Stomach (tissue), 8 donors: ENCODE measurements at regions not wholly inside any gene's neighbourhood (a gene's known extent, or its start where the extent isn't known, plus 50 kb on each side); places are given as distances from the start of the nearest gene placed in this dataset.

Experiments used
- DNase-seq, 2 donors: peaks; one replicate each; pipeline versions ENCODE4 v3.0.0 to v3.0.0-alpha.2; 2013 to 2019
- H3K27ac ChIP-seq, 5 donors: fragments of 200-600 bp in 4 of 5; sonication (generic) in 4 of 5; one replicate each; pipeline ENCODE4 v1.5.1; 2013 to 2019; ENCODE audit warnings: mild to moderate bottlenecking in 1 of 5, moderate library complexity in 1 of 5
- H3K27me3 ChIP-seq, 3 donors: fragments of 200-600 bp; sonication (generic); one replicate each; pipeline ENCODE4 v1.5.1; 2017 to 2019; ENCODE audit warnings: mixed run types in 1 of 3
- H3K36me3 ChIP-seq, 4 donors: fragments of 200-600 bp; sonication (generic); 1 replicate in 3 of 4; 2 replicates in 1 of 4; pipeline ENCODE4 v1.5.1; 2016 to 2019
- H3K4me1 ChIP-seq, 4 donors: fragments of 200-600 bp; sonication (generic); one replicate each; pipeline ENCODE4 v1.5.1; 2016 to 2019
- H3K4me3 ChIP-seq, 4 donors: fragments of 200-600 bp; sonication (generic) in 3 of 4; one replicate each; pipeline ENCODE4 v1.5.1; 2016 to 2019; ENCODE audit warnings: mild to moderate bottlenecking in 1 of 4
- H3K9me3 ChIP-seq, 4 donors: fragments of 200-600 bp; sonication (generic); one replicate each; pipeline ENCODE4 v1.5.1; 2016 to 2019
- EP300 ChIP-seq: sonication (generic); formaldehyde crosslinking; IDR thresholded peaks from one replicate; pipeline ENCODE4 v1.6.1; 2017; ENCODE audit warnings: antibody characterized with exemption
- POLR2A ChIP-seq, 4 donors: fragments of 450-650 bp; IDR thresholded peaks; one replicate each; pipeline ENCODE4 v1.6.1; 2016; ENCODE audit warnings: antibody characterized with exemption in 4 of 4, control low read depth in 2 of 4, mild to moderate bottlenecking in 1 of 4, moderate library complexity in 1 of 4
- POLR2AphosphoS5 ChIP-seq, 3 donors: sonication (generic); formaldehyde crosslinking; IDR thresholded peaks; one replicate each; pipeline ENCODE4 v1.6.1; 2016; ENCODE audit warnings: antibody characterized with exemption in 3 of 3
- WGBS, 5 donors: extraction: QIAGEN DNeasy Blood & Tissue Kit in 3 of 5; methylation state at CpG; one replicate each; pipeline versions ENCODE4 v1.1.5 to v1.1.7; 2013 to 2018; 5-methylcytosine and 5-hydroxymethylcytosine counted together
- intact Hi-C: fragments of 100-400 bp; cut with DNase I; formaldehyde crosslinking; loops from one replicate; pipeline ENCODE4 v1.15.1; 2023; ENCODE audit warnings: low total_unique reads
- TF ChIP-seq, protein P1 (sequence below), 7 experiments: fragments of 450-650 bp in 4 of 7; fragments of 200-600 bp in 3 of 7; sonication (generic) in 3 of 7; IDR thresholded peaks; one replicate each; pipeline ENCODE4 v1.5.1; 2016 to 2019; ENCODE audit warnings: antibody characterized with exemption in 7 of 7, control low read depth in 2 of 7, mild to moderate bottlenecking in 1 of 7
- donor health status: healthy with polysubstance abuse.
- donor health status: Bipolar disorder and iron deficiency.
- donor health status: healthy.

DNA sequence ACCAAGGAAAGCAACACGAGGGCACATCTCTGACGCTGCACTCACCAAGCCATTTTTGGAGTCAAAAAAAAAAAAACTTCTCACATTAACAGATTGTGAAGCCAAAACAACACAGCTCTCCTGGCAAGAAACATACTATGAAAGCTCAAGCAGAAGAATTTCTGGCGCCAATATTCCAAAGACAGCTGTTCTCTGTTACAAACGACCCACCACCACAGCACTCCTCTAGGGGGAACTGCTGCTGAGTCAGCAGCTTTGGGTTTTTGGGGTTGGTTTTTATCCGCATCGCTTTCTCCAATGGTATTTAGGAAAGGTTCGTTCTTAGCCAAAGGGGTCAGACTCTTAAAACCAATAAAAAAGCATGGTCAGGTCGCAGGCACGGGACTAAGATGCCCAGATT is 379.4 kb downstream of the RPS29 start:
- WGBS, 5 donors = 64 to 71% (median 69%) methylated on average over 9 of the region's 9 CpGs
- no peaks in the 10 kb centered on the region for H3K9me3 ChIP-seq
- H3K36me3 ChIP-seq = no peaks in the 10 kb centered on the region
- H3K27me3 ChIP-seq = no peaks in the 10 kb centered on the region
- intact Hi-C loops = no loop called here
- TF ChIP-seq EP300 (no peak), POLR2AphosphoS5 (IDR thresholded peaks at IDR 0.05) (no peak)
- H3K27ac ChIP-seq = no peak overlapping the region
- H3K4me1 ChIP-seq = no peaks in the 10 kb centered on the region
- H3K4me3 ChIP-seq = no peak overlapping the region
- DNase-seq = peak in 1 of 2 donors; percentile 74

DNA sequence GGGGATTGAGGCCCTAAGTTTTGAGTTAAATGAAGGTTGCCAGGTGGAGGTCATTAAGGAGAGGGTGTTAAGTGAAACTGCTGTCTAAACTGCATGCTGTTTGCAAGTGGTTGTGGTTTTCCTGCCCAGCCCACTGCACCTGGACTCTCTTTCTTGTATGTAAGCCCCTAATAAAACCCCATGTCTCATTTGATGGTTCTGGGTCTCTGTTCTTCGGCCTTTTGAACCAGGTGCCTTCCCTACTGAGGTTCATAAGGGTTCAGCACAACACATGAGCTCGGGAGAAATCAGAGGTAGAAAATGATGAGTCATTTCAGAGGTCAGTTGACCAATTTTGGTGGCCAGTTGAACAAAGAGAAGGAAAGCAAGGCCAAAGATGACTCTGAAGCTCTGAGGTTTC is 382.5 kb downstream of the RPS29 start:
- WGBS, 5 donors = 55 to 84% (median 68%) methylated on average over 2 of the region's 2 CpGs
- H3K9me3 ChIP-seq = no peaks in the 10 kb centered on the region
- no peak overlapping the region for H3K4me3 ChIP-seq
- H3K27ac ChIP-seq = no peak overlapping the region
- H3K4me1 ChIP-seq = no peaks in the 10 kb centered on the region
- H3K27me3 ChIP-seq = no peaks in the 10 kb centered on the region
- intact Hi-C loops = no loop called here
- TF ChIP-seq POLR2AphosphoS5 (IDR thresholded peaks at IDR 0.05) (no peak), POLR2A (IDR thresholded peaks at IDR 0.05) (no peak), EP300 (no peak)
- TF ChIP-seq, protein P1, sequence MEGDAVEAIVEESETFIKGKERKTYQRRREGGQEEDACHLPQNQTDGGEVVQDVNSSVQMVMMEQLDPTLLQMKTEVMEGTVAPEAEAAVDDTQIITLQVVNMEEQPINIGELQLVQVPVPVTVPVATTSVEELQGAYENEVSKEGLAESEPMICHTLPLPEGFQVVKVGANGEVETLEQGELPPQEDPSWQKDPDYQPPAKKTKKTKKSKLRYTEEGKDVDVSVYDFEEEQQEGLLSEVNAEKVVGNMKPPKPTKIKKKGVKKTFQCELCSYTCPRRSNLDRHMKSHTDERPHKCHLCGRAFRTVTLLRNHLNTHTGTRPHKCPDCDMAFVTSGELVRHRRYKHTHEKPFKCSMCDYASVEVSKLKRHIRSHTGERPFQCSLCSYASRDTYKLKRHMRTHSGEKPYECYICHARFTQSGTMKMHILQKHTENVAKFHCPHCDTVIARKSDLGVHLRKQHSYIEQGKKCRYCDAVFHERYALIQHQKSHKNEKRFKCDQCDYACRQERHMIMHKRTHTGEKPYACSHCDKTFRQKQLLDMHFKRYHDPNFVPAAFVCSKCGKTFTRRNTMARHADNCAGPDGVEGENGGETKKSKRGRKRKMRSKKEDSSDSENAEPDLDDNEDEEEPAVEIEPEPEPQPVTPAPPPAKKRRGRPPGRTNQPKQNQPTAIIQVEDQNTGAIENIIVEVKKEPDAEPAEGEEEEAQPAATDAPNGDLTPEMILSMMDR (IDR thresholded peaks at IDR 0.05) = no peak
- no peak for DNase-seq
- no peaks in the 10 kb centered on the region for H3K36me3 ChIP-seq

DNA sequence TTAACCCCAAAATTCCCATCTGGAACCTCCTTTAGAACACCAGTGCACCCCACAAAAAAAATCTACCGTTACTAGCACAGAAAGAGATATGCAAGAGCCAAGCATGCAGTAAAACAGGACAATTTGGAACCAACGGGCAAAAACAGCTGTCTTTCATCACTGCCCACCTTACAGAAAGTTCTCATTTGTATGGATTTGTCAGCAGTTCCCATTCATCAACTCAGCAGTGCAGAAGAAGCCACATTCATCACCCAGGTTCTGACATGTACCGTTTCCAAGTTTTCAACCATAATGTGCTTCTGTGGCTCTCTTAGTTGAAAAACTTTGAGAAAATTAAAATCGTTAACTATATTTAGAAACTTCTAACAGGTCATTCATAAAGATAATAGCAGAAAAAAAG is 387.0 kb downstream of the RPS29 start:
- 53 to 60% (median 57%) methylated on average over 4 of the region's 4 CpGs for WGBS, 5 donors
- no peaks in the 10 kb centered on the region for H3K27me3 ChIP-seq

DNA sequence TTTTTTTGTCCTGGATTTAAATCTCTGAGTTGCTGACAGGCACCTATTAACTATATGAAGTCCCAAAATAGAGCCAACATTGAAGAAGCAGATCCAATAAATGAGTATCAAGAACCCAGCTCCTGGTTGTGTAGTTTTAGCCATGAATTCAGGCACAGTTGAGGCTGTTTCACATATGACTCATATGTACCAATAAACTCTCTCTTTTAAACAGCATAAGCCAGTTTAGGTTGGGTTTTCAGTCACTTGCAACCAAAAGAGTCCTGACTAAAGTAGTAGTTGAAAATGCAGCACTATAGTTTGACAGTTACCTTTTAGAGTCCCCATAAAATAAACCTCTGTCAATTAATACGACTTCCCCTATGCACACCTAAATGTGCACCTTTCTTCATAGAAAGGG is 389.9 kb downstream of the RPS29 start:
- Histone ChIP-seq H3K4me3 (no peak overlapping the region), H3K4me1 (no peaks in the 10 kb centered on the region), H3K36me3 (no peaks in the 10 kb centered on the region), H3K27ac (no peak overlapping the region), H3K9me3 (no peaks in the 10 kb centered on the region), H3K27me3 (no peaks in the 10 kb centered on the region)
- TF ChIP-seq, protein P1 (IDR thresholded peaks at IDR 0.05) = no peak
- TF ChIP-seq POLR2A (IDR thresholded peaks at IDR 0.05) = no peak
- no peak for TF ChIP-seq EP300
- no peak for TF ChIP-seq POLR2AphosphoS5 (IDR thresholded peaks at IDR 0.05)
- intact Hi-C loops = no loop called here
- no peak for DNase-seq
- 26 to 57% (median 43%) methylated on average over 1 of the region's 1 CpG for WGBS, 5 donors

More for the DNA sequence above, 387.0 kb downstream of the RPS29 start:
- Histone ChIP-seq H3K36me3 (no peaks in the 10 kb centered on the region), H3K9me3 (no peaks in the 10 kb centered on the region), H3K4me3 (no peak overlapping the region), H3K27ac (no peak overlapping the region), H3K4me1 (no peaks in the 10 kb centered on the region)
- TF ChIP-seq POLR2AphosphoS5 (IDR thresholded peaks at IDR 0.05) = no peak
- no peak for TF ChIP-seq POLR2A (IDR thresholded peaks at IDR 0.05)
- TF ChIP-seq EP300 = no peak
- TF ChIP-seq, protein P1 (IDR thresholded peaks at IDR 0.05) = no peak
- DNase-seq = no peak
- intact Hi-C loops = no loop called here

DNA sequence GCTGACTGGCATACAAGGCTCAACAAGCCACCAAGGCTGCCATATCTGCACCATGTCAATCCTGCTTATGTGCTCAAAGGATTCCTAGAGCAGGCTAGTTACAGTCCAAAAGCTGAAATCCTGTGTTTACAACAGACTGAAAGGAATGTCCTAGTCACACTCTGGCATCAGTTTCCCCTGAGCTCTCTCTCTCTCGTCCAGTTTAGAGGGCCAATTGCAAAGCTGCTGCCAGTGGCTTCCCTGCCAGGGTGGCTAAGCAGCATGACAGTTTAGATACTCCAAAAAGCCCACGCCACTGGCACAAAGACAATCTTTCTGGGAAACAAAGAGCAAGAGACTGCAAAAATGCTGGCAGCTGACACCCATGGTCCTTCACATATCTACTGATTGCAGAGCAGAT is 392.1 kb downstream of the RPS29 start:
- WGBS, 5 donors = 32 to 57% (median 48%) methylated on average over 2 of the region's 2 CpGs
- no peaks in the 10 kb centered on the region for H3K36me3 ChIP-seq
- H3K4me1 ChIP-seq = no peaks in the 10 kb centered on the region
- intact Hi-C loops = no loop called here
- DNase-seq = peak in 1 of 2 donors; percentile 19
- H3K27ac ChIP-seq = no peak overlapping the region
- TF ChIP-seq, protein P1 (IDR thresholded peaks at IDR 0.05) = no peak
- TF ChIP-seq POLR2A (IDR thresholded peaks at IDR 0.05) (no peak), POLR2AphosphoS5 (IDR thresholded peaks at IDR 0.05) (no peak), EP300 (no peak)
- H3K9me3 ChIP-seq = no peaks in the 10 kb centered on the region
- no peaks in the 10 kb centered on the region for H3K27me3 ChIP-seq
- H3K4me3 ChIP-seq = no peak overlapping the region
